ENCODE measurements at regions not wholly inside any gene's neighbourhood (a gene's known extent, or its start where the extent isn't known, plus 50 kb on each side); places are given as distances from the start of the nearest gene placed in this dataset.

DNA sequence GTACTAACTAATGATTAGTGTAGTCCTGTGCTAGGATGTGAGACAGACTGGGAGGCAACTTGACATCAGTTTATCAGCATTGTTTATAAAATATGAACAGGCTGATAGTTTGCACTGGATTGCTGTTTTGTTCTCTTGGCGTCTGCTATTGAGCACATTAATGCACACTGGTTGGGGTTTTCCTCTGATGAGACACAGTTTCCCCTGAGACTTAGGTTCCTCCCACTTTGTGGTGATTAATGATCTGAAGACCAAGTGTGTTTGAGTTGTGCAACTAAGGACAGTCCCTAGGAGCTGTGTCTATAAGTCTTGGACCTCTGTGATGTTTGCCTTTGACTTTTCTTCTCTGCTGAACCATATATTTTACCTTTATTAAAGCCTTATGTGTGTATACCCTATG, 1015.4 kb downstream of the AMY1C start:
- TF ChIP-seq, protein P1, sequence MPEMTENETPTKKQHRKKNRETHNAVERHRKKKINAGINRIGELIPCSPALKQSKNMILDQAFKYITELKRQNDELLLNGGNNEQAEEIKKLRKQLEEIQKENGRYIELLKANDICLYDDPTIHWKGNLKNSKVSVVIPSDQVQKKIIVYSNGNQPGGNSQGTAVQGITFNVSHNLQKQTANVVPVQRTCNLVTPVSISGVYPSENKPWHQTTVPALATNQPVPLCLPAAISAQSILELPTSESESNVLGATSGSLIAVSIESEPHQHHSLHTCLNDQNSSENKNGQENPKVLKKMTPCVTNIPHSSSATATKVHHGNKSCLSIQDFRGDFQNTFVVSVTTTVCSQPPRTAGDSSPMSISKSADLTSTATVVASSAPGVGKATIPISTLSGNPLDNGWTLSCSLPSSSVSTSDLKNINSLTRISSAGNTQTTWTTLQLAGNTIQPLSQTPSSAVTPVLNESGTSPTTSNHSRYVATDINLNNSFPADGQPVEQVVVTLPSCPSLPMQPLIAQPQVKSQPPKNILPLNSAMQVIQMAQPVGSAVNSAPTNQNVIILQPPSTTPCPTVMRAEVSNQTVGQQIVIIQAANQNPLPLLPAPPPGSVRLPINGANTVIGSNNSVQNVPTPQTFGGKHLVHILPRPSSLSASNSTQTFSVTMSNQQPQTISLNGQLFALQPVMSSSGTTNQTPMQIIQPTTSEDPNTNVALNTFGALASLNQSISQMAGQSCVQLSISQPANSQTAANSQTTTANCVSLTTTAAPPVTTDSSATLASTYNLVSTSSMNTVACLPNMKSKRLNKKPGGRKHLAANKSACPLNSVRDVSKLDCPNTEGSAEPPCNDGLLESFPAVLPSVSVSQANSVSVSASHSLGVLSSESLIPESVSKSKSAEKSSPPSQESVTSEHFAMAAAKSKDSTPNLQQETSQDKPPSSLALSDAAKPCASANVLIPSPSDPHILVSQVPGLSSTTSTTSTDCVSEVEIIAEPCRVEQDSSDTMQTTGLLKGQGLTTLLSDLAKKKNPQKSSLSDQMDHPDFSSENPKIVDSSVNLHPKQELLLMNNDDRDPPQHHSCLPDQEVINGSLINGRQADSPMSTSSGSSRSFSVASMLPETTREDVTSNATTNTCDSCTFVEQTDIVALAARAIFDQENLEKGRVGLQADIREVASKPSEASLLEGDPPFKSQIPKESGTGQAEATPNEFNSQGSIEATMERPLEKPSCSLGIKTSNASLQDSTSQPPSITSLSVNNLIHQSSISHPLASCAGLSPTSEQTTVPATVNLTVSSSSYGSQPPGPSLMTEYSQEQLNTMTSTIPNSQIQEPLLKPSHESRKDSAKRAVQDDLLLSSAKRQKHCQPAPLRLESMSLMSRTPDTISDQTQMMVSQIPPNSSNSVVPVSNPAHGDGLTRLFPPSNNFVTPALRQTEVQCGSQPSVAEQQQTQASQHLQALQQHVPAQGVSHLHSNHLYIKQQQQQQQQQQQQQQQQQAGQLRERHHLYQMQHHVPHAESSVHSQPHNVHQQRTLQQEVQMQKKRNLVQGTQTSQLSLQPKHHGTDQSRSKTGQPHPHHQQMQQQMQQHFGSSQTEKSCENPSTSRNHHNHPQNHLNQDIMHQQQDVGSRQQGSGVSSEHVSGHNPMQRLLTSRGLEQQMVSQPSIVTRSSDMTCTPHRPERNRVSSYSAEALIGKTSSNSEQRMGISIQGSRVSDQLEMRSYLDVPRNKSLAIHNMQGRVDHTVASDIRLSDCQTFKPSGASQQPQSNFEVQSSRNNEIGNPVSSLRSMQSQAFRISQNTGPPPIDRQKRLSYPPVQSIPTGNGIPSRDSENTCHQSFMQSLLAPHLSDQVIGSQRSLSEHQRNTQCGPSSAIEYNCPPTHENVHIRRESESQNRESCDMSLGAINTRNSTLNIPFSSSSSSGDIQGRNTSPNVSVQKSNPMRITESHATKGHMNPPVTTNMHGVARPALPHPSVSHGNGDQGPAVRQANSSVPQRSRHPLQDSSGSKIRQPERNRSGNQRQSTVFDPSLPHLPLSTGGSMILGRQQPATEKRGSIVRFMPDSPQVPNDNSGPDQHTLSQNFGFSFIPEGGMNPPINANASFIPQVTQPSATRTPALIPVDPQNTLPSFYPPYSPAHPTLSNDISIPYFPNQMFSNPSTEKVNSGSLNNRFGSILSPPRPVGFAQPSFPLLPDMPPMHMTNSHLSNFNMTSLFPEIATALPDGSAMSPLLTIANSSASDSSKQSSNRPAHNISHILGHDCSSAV (CRISPR knock-in tag; IDR thresholded peaks at IDR 0.05; ENCODE audit: borderline replicate concordance) = no peak
- TF ChIP-seq FOXM1 (CRISPR knock-in tag; IDR thresholded peaks at IDR 0.05) (no peak), MYC (CRISPR knock-in tag; IDR thresholded peaks at IDR 0.05; ENCODE audit: borderline replicate concordance) (no peak), TGIF2 (CRISPR knock-in tag; IDR thresholded peaks at IDR 0.05) (no peak), TCF7L2 (IDR thresholded peaks at IDR 0.05; ENCODE audit: low read depth, low read length) (no peak)
- TF ChIP-seq, protein P2, sequence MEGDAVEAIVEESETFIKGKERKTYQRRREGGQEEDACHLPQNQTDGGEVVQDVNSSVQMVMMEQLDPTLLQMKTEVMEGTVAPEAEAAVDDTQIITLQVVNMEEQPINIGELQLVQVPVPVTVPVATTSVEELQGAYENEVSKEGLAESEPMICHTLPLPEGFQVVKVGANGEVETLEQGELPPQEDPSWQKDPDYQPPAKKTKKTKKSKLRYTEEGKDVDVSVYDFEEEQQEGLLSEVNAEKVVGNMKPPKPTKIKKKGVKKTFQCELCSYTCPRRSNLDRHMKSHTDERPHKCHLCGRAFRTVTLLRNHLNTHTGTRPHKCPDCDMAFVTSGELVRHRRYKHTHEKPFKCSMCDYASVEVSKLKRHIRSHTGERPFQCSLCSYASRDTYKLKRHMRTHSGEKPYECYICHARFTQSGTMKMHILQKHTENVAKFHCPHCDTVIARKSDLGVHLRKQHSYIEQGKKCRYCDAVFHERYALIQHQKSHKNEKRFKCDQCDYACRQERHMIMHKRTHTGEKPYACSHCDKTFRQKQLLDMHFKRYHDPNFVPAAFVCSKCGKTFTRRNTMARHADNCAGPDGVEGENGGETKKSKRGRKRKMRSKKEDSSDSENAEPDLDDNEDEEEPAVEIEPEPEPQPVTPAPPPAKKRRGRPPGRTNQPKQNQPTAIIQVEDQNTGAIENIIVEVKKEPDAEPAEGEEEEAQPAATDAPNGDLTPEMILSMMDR (CRISPR knock-in tag; IDR thresholded peaks at IDR 0.05) = no peak
